ENCODE measurements at regions not wholly inside any gene's neighbourhood (a gene's known extent, or its start where the extent isn't known, plus 50 kb on each side); places are given as distances from the start of the nearest gene placed in this dataset.

- Histone ChIP-seq H3K9ac (ENCODE audit: low read length) (no peak overlapping the region), H4K8ac (ENCODE audit: low read depth, low read length) (no peak overlapping the region), H3K27ac (ENCODE audit: low read depth, low read length) (no peak overlapping the region), H2BK12ac (ENCODE audit: low read length) (no peak overlapping the region), H3K4me2 (ENCODE audit: low read length) (no peak overlapping the region), H3K36me3 (ENCODE audit: control insufficient read depth in 1 of 2, insufficient read depth in 2 of 2, low read length in 2 of 2) (no peaks in the 10 kb centered on the region), H2AK5ac (ENCODE audit: low read length) (no peak overlapping the region), H3K4ac (ENCODE audit: low read depth, low read length) (no peak overlapping the region), H4K91ac (ENCODE audit: low read depth, low read length) (no peak overlapping the region), H3K18ac (ENCODE audit: low read length) (no peak overlapping the region), H2BK120ac (ENCODE audit: insufficient read depth, low read length, poor library complexity) (no peak overlapping the region), H3K79me1 (ENCODE audit: low read length) (no peaks in the 10 kb centered on the region), H4K12ac (ENCODE audit: low read depth, low read length) (no peak overlapping the region), H3K79me2 (ENCODE audit: control insufficient read depth, insufficient read depth, low read length, poor library complexity) (no peaks in the 10 kb centered on the region), H3K9me3 (ENCODE audit: insufficient read depth, low read depth, low read length) (no peaks in the 10 kb centered on the region), H2AFZ (ENCODE audit: insufficient read depth, low read length, poor library complexity) (no peak overlapping the region), H3K27me3 (ENCODE audit: insufficient read depth, low read length) (no peaks in the 10 kb centered on the region), H2BK5ac (ENCODE audit: low read depth, low read length, poor library complexity) (no peak overlapping the region), H3K4me1 (ENCODE audit: control insufficient read depth in 1 of 2, insufficient read depth in 2 of 2, low read length in 2 of 2) (no peaks in the 10 kb centered on the region), H3K4me3 (ENCODE audit: low read depth, low read length) (no peak overlapping the region), H3K23ac (ENCODE audit: low read length) (no peak overlapping the region), H3K14ac (ENCODE audit: low read length) (no peak overlapping the region)
- peak; percentile 76 to 96 for DNase-seq
- WGBS (ENCODE audit: extremely low coverage, insufficient coverage, insufficient read length) = no CpG with 5 or more reads among the region's 10 CpGs
These were observed 67.1 kb upstream of the MCTP2 start for GRCh38 chr15:94164202-94164807.

DNA sequence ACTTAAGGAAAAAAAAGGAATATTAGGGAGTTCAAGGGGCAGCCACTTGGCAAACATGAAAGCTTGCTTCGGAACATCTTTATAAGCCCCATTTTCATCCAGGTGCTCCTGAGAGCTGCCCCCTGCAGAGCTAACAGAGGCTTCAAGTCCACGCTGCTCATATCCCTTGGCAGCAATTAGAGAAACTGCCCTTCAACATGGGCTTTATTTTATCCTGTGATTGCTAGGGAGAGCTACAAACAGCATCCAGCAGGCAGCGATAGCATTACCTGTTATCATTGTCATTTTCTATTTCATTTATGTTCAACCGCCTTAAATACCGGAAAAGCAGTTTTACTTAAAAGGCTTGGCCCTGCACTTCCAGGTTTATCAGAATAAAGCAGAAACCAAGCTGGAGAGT, 68.4 kb upstream of the MCTP2 start:
- no peaks in the 10 kb centered on the region for H3K27me3 ChIP-seq (ENCODE audit: insufficient read depth, low read length)
- no CpG with 5 or more reads among the region's 5 CpGs for WGBS (ENCODE audit: extremely low coverage, insufficient coverage, insufficient read length)
- H3K18ac ChIP-seq (ENCODE audit: low read length) = no peak overlapping the region
- H4K8ac ChIP-seq (ENCODE audit: low read depth, low read length) = no peak overlapping the region
- no peak overlapping the region for H3K4me2 ChIP-seq (ENCODE audit: low read length)
- H3K4ac ChIP-seq (ENCODE audit: low read depth, low read length) = no peak overlapping the region
- H4K91ac ChIP-seq (ENCODE audit: low read depth, low read length) = no peak overlapping the region
- no peak for DNase-seq
- no peaks in the 10 kb centered on the region for H3K4me1 ChIP-seq (ENCODE audit: control insufficient read depth in 1 of 2, insufficient read depth in 2 of 2, low read length in 2 of 2)
- no peaks in the 10 kb centered on the region for H3K79me2 ChIP-seq (ENCODE audit: control insufficient read depth, insufficient read depth, low read length, poor library complexity)
- no peak overlapping the region for H2AFZ ChIP-seq (ENCODE audit: insufficient read depth, low read length, poor library complexity)
- H2BK12ac ChIP-seq (ENCODE audit: low read length) = no peak overlapping the region
- H3K27ac ChIP-seq (ENCODE audit: low read depth, low read length) = no peak overlapping the region
- H3K9me3 ChIP-seq (ENCODE audit: insufficient read depth, low read depth, low read length) = no peaks in the 10 kb centered on the region
- H2BK5ac ChIP-seq (ENCODE audit: low read depth, low read length, poor library complexity) = no peak overlapping the region
- no peak overlapping the region for H3K14ac ChIP-seq (ENCODE audit: low read length)
- H3K4me3 ChIP-seq (ENCODE audit: low read depth, low read length) = no peak overlapping the region
- H4K12ac ChIP-seq (ENCODE audit: low read depth, low read length) = no peak overlapping the region
- H2AK5ac ChIP-seq (ENCODE audit: low read length) = no peak overlapping the region
- no peak overlapping the region for H3K9ac ChIP-seq (ENCODE audit: low read length)
- no peak overlapping the region for H3K23ac ChIP-seq (ENCODE audit: low read length)
- H2BK120ac ChIP-seq (ENCODE audit: insufficient read depth, low read length, poor library complexity) = no peak overlapping the region
- no peaks in the 10 kb centered on the region for H3K36me3 ChIP-seq (ENCODE audit: control insufficient read depth in 1 of 2, insufficient read depth in 2 of 2, low read length in 2 of 2)
- no peaks in the 10 kb centered on the region for H3K79me1 ChIP-seq (ENCODE audit: low read length)

- no peak for DNase-seq
These were observed 77.1 kb upstream of the MCTP2 start for GRCh38 chr15:94154255-94154654.

DNA sequence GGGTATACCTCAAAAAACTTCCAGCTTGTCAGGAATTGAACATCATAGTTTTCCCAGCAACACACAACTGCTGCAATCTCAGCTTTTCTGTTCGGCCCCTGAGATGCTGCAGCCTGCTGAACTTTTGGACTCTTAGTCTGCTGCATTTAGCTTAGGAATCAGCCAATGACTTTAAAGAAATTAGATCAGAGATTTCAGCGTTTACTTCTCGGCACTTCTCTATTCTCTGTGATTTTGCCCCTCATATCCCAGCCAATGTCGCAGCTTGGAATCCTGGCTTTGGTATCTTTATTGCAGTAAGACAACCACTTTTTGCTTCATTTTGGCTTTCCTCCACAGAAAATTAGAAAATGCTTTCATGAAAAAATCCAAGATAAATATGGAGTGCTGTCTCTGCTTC, 86.3 kb upstream of the MCTP2 start:
- Histone ChIP-seq H3K14ac (ENCODE audit: low read length) (no peak overlapping the region), H4K12ac (ENCODE audit: low read depth, low read length) (no peak overlapping the region), H3K27me3 (ENCODE audit: insufficient read depth, low read length) (no peaks in the 10 kb centered on the region), H2BK5ac (ENCODE audit: low read depth, low read length, poor library complexity) (no peak overlapping the region), H3K9me3 (ENCODE audit: insufficient read depth, low read depth, low read length) (no peaks in the 10 kb centered on the region), H3K4ac (ENCODE audit: low read depth, low read length) (no peak overlapping the region), H2BK12ac (ENCODE audit: low read length) (no peak overlapping the region), H2AK5ac (ENCODE audit: low read length) (no peak overlapping the region), H3K4me3 (ENCODE audit: low read depth, low read length) (no peak overlapping the region), H3K9ac (ENCODE audit: low read length) (no peak overlapping the region), H3K18ac (ENCODE audit: low read length) (no peak overlapping the region), H3K27ac (ENCODE audit: low read depth, low read length) (no peak overlapping the region), H3K36me3 (ENCODE audit: control insufficient read depth in 1 of 2, insufficient read depth in 2 of 2, low read length in 2 of 2) (no peaks in the 10 kb centered on the region), H4K91ac (ENCODE audit: low read depth, low read length) (no peak overlapping the region), H3K79me2 (ENCODE audit: control insufficient read depth, insufficient read depth, low read length, poor library complexity) (no peaks in the 10 kb centered on the region), H3K23ac (ENCODE audit: low read length) (no peak overlapping the region), H3K79me1 (ENCODE audit: low read length) (no peaks in the 10 kb centered on the region), H3K4me2 (ENCODE audit: low read length) (no peak overlapping the region), H4K8ac (ENCODE audit: low read depth, low read length) (no peak overlapping the region), H3K4me1 (ENCODE audit: control insufficient read depth in 1 of 2, insufficient read depth in 2 of 2, low read length in 2 of 2) (no peaks in the 10 kb centered on the region), H2BK120ac (ENCODE audit: insufficient read depth, low read length, poor library complexity) (no peak overlapping the region), H2AFZ (ENCODE audit: insufficient read depth, low read length, poor library complexity) (no peak overlapping the region)
- no peak for DNase-seq
- WGBS (ENCODE audit: extremely low coverage, insufficient coverage, insufficient read length) = no CpG with 5 or more reads among the region's 4 CpGs

More at GRCh38 chr15:94154255-94154654, 77.1 kb upstream of the MCTP2 start:
- Histone ChIP-seq H3K4me3 (ENCODE audit: low read depth, low read length) (no peak overlapping the region), H2AK5ac (ENCODE audit: low read length) (no peak overlapping the region), H3K23ac (ENCODE audit: low read length) (no peak overlapping the region), H2BK5ac (ENCODE audit: low read depth, low read length, poor library complexity) (no peak overlapping the region), H3K18ac (ENCODE audit: low read length) (no peak overlapping the region), H4K8ac (ENCODE audit: low read depth, low read length) (no peak overlapping the region), H3K79me2 (ENCODE audit: control insufficient read depth, insufficient read depth, low read length, poor library complexity) (no peaks in the 10 kb centered on the region), H3K4me1 (ENCODE audit: control insufficient read depth in 1 of 2, insufficient read depth in 2 of 2, low read length in 2 of 2) (no peaks in the 10 kb centered on the region), H4K91ac (ENCODE audit: low read depth, low read length) (no peak overlapping the region), H3K79me1 (ENCODE audit: low read length) (no peaks in the 10 kb centered on the region), H3K36me3 (ENCODE audit: control insufficient read depth in 1 of 2, insufficient read depth in 2 of 2, low read length in 2 of 2) (no peaks in the 10 kb centered on the region), H3K9ac (ENCODE audit: low read length) (no peak overlapping the region), H3K4me2 (ENCODE audit: low read length) (no peak overlapping the region), H2BK120ac (ENCODE audit: insufficient read depth, low read length, poor library complexity) (no peak overlapping the region), H2BK12ac (ENCODE audit: low read length) (no peak overlapping the region), H3K14ac (ENCODE audit: low read length) (no peak overlapping the region), H3K27me3 (ENCODE audit: insufficient read depth, low read length) (no peaks in the 10 kb centered on the region), H2AFZ (ENCODE audit: insufficient read depth, low read length, poor library complexity) (no peak overlapping the region), H3K27ac (ENCODE audit: low read depth, low read length) (no peak overlapping the region), H3K9me3 (ENCODE audit: insufficient read depth, low read depth, low read length) (no peaks in the 10 kb centered on the region), H3K4ac (ENCODE audit: low read depth, low read length) (no peak overlapping the region), H4K12ac (ENCODE audit: low read depth, low read length) (no peak overlapping the region)
- no CpG with 5 or more reads among the region's 3 CpGs for WGBS (ENCODE audit: extremely low coverage, insufficient coverage, insufficient read length)

Data from trophoblast cell (in vitro differentiated cells and primary cell).